ENCODE measurements at regions not wholly inside any gene's neighbourhood (a gene's known extent, or its start where the extent isn't known, plus 50 kb on each side); places are given as distances from the start of the nearest gene placed in this dataset.

DNA sequence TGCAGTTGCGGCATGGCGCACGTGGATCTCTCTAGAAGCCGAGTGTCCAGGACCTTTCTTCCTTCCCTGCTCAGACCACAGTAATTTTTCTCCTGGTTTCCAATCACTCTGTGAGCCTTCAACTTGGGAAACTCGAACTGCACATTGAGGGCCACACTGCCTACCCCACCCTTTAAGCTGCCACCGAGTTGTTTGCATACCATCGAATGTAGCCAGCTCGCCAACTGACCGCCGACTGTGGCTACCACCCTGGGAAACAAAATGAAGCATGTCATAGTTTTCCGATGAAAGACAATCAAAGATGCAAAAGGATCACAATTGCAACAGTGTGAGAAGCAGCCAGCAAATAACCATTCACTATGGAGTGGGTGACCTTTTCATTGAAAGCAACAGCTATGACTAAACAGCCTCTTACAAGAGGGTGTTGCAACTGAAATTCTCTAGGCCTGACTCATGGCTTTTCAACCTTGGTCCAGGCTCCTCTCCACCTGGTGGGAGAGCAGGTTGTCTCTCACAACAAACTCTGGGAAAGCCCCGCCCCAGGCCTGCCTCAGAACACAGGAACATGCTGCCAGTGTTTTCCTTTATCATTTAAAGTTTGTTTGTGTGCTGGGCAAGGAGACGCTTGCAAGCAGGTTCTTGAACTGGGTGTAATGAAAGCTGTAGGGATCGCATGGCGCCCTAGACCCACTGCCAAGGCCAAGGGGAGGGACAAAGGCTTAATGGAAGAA is 141.7 kb upstream of the SERP2 start:
- TF ChIP-seq, protein P1, sequence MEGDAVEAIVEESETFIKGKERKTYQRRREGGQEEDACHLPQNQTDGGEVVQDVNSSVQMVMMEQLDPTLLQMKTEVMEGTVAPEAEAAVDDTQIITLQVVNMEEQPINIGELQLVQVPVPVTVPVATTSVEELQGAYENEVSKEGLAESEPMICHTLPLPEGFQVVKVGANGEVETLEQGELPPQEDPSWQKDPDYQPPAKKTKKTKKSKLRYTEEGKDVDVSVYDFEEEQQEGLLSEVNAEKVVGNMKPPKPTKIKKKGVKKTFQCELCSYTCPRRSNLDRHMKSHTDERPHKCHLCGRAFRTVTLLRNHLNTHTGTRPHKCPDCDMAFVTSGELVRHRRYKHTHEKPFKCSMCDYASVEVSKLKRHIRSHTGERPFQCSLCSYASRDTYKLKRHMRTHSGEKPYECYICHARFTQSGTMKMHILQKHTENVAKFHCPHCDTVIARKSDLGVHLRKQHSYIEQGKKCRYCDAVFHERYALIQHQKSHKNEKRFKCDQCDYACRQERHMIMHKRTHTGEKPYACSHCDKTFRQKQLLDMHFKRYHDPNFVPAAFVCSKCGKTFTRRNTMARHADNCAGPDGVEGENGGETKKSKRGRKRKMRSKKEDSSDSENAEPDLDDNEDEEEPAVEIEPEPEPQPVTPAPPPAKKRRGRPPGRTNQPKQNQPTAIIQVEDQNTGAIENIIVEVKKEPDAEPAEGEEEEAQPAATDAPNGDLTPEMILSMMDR (IDR thresholded peaks at IDR 0.05) = no peak

DNA sequence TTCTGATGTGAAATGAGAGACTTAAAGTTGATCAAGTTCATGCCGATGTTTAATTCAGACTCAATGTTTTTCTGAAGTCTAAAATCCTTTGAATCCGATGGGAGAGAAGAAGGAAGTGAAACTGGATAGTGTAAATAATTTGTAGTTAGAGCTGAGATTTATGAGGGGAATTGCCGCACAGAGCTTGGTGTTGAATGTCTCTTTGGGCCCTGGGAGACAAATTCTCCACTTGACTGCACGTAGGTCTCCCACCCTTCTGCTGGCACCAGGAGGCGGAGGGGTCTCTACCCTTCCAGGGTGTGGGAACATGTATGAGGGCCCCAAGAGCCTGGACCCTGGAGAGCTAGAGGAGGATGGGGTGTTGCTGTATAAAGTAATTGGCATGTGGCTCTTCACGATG is 140.8 kb upstream of the SERP2 start:
- TF ChIP-seq, protein P1 (IDR thresholded peaks at IDR 0.05) = no peak

DNA sequence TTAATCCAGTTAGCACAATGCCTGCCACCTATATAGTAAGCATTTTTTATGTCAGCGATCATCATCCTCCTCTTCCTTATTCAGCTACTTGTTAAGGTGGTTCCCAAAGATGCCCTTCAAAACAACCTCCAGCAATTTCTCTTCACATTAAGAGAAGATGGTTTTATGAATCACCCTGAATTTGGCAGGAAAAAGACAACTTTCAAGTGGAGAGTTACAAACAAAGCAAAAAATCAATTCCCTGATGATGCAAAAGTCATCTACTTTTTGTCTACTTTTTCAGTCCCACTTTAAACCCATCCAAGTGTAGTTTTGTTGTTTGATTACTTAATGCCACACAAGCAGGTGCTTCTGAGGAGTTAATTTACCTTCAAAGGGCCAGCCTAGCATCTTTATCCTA is 139.1 kb upstream of the SERP2 start:
- TF ChIP-seq, protein P1 (IDR thresholded peaks at IDR 0.05) = no peak

GRCh38 chr13:44236370-44236769 is 137.3 kb upstream of the SERP2 start:
- TF ChIP-seq, protein P1 (IDR thresholded peaks at IDR 0.05) = no peak

GRCh38 chr13:44236801-44237207 is 136.8 kb upstream of the SERP2 start:
- TF ChIP-seq, protein P1 (IDR thresholded peaks at IDR 0.05) = no peak

DNA sequence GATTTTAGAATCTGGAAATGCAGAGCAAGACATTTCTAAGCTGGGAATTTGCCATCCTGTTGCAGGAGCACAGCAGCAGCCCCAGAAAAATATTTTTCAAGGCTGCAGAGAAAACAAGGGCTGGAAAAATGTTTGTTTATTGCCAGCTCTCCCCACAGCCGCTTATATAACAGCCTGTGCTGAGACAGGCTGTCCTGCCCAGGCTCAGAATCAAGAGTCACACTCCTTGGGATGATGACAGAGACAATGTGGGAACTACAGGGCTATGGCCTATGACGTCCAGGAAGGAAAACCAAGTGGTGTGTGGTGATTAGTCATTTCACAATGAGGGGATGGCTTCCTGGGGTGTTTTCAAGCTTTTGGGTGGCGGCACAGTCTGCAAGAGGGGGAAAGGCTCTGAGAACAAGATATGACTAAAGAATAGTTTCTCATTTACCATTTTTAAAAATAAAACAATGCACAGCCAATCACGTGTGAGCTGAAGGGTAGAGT is 136.3 kb upstream of the SERP2 start:
- TF ChIP-seq, protein P1 (IDR thresholded peaks at IDR 0.05) = no peak

GRCh38 chr13:44237881-44238421 is 135.7 kb upstream of the SERP2 start:
- TF ChIP-seq, protein P1 (IDR thresholded peaks at IDR 0.05) = no peak

All from LNCAP (cell line).